ENCODE measurements at regions not wholly inside any gene's neighbourhood (a gene's known extent, or its start where the extent isn't known, plus 50 kb on each side); places are given as distances from the start of the nearest gene placed in this dataset.
"Not testable (repeated sequence)": the region's sequence is repeated elsewhere in the genome, so short reads cannot be mapped to it uniquely, and the experiment has no call there.

DNA sequence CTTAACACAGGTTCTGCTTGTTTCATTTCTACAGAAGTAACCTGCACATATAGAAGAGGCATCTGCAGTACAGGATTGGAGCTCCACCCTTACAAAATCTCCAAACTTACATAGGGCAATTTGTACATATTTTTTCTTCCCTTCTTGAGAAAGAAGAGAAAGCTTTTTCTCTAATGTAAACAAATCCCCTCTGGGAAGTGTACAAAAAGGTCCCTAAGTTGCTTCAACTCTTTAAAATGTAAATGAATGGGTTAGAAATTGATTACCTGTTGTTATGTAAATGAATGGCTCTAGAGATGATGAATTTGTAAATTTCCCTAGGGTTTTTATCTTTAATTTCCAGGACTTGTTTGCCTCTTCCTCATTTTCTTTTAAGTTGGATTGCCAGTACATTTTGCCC, 1183.7 kb downstream of the MRPL39 start:
- H3K9me2 ChIP-seq (replicated peaks; ENCODE audit: insufficient read depth, low read length), result no peaks in the 10 kb centered on the region
- H3K4me1 ChIP-seq (ENCODE audit: low read length), result peaks cover 6% of the 10 kb centered on the region
- no peaks in the 10 kb centered on the region for H3K27me3 ChIP-seq (replicated peaks; ENCODE audit: insufficient read depth, low read length)
- H3K4me3 ChIP-seq (ENCODE audit: low read length), result no peak overlapping the region
- H4K20me1 ChIP-seq (ENCODE audit: insufficient read depth, low read length), result no peaks in the 10 kb centered on the region
- H3K79me2 ChIP-seq (ENCODE audit: low read length), result no peaks in the 10 kb centered on the region
- DNase-seq, result no peak
- H3F3A ChIP-seq (ENCODE audit: insufficient read depth, low read length), result no peaks in the 10 kb centered on the region
- H3K9ac ChIP-seq (ENCODE audit: low read length), result no peak overlapping the region
- TF ChIP-seq, protein P1, sequence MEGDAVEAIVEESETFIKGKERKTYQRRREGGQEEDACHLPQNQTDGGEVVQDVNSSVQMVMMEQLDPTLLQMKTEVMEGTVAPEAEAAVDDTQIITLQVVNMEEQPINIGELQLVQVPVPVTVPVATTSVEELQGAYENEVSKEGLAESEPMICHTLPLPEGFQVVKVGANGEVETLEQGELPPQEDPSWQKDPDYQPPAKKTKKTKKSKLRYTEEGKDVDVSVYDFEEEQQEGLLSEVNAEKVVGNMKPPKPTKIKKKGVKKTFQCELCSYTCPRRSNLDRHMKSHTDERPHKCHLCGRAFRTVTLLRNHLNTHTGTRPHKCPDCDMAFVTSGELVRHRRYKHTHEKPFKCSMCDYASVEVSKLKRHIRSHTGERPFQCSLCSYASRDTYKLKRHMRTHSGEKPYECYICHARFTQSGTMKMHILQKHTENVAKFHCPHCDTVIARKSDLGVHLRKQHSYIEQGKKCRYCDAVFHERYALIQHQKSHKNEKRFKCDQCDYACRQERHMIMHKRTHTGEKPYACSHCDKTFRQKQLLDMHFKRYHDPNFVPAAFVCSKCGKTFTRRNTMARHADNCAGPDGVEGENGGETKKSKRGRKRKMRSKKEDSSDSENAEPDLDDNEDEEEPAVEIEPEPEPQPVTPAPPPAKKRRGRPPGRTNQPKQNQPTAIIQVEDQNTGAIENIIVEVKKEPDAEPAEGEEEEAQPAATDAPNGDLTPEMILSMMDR (IDR thresholded peaks at IDR 0.05; ENCODE audit: low read length), result no peak
- TF ChIP-seq EZH2 (optimal IDR thresholded peaks at IDR 0.05; ENCODE audit: low read depth, low read length), result no peak
- no peak for TF ChIP-seq EZH2phosphoT487 (IDR thresholded peaks at IDR 0.05; ENCODE audit: low read length)
- no peak overlapping the region for H2AFZ ChIP-seq (ENCODE audit: low read length)
- H3K36me3 ChIP-seq (replicated peaks; ENCODE audit: insufficient read depth, low read length), result no peaks in the 10 kb centered on the region
- H3K9me3 ChIP-seq (replicated peaks; ENCODE audit: insufficient read depth, low read length), result no peaks in the 10 kb centered on the region
- H3K4me2 ChIP-seq (ENCODE audit: low read depth, low read length), result no peak overlapping the region
- H3K27ac ChIP-seq (ENCODE audit: low read length), result no peak overlapping the region

GRCh38 chr21:24420689-24421088, 1186.6 kb downstream of the MRPL39 start:
- H3F3A ChIP-seq (ENCODE audit: insufficient read depth, low read length), result no peaks in the 10 kb centered on the region
- H3K4me2 ChIP-seq (ENCODE audit: low read depth, low read length), result peak overlapping the region; percentile 47
- no peaks in the 10 kb centered on the region for H4K20me1 ChIP-seq (ENCODE audit: insufficient read depth, low read length)
- no peak overlapping the region for H3K9ac ChIP-seq (ENCODE audit: low read length)
- no peak overlapping the region for H3K27ac ChIP-seq (ENCODE audit: low read length)
- peaks cover 6% of the 10 kb centered on the region for H3K4me1 ChIP-seq (ENCODE audit: low read length)
- H3K79me2 ChIP-seq (ENCODE audit: low read length), result no peaks in the 10 kb centered on the region
- no peak for TF ChIP-seq EZH2phosphoT487 (IDR thresholded peaks at IDR 0.05; ENCODE audit: low read length)
- no peak for TF ChIP-seq EZH2 (optimal IDR thresholded peaks at IDR 0.05; ENCODE audit: low read depth, low read length)
- TF ChIP-seq, protein P1 (IDR thresholded peaks at IDR 0.05; ENCODE audit: low read length), result no peak
- DNase-seq, result peak; percentile 42
- no peak overlapping the region for H2AFZ ChIP-seq (ENCODE audit: low read length)
- no peaks in the 10 kb centered on the region for H3K9me2 ChIP-seq (replicated peaks; ENCODE audit: insufficient read depth, low read length)
- H3K27me3 ChIP-seq (replicated peaks; ENCODE audit: insufficient read depth, low read length), result no peaks in the 10 kb centered on the region
- no peaks in the 10 kb centered on the region for H3K9me3 ChIP-seq (replicated peaks; ENCODE audit: insufficient read depth, low read length)
- no peaks in the 10 kb centered on the region for H3K36me3 ChIP-seq (replicated peaks; ENCODE audit: insufficient read depth, low read length)
- H3K4me3 ChIP-seq (ENCODE audit: low read length), result no peak overlapping the region

- not testable (repeated sequence) for H3K36me3 ChIP-seq (replicated peaks; ENCODE audit: insufficient read depth, low read length); H3K4me2 ChIP-seq (ENCODE audit: low read depth, low read length); H4K20me1 ChIP-seq (ENCODE audit: insufficient read depth, low read length); H3K4me3 ChIP-seq (ENCODE audit: low read length); H3K79me2 ChIP-seq (ENCODE audit: low read length); H3F3A ChIP-seq (ENCODE audit: insufficient read depth, low read length); DNase-seq; H2AFZ ChIP-seq (ENCODE audit: low read length); H3K9ac ChIP-seq (ENCODE audit: low read length); H3K4me1 ChIP-seq (ENCODE audit: low read length); H3K27ac ChIP-seq (ENCODE audit: low read length); H3K9me2 ChIP-seq (replicated peaks; ENCODE audit: insufficient read depth, low read length); H3K27me3 ChIP-seq (replicated peaks; ENCODE audit: insufficient read depth, low read length); H3K9me3 ChIP-seq (replicated peaks; ENCODE audit: insufficient read depth, low read length)
Observed at GRCh38 chr21:24419641-24420040, 1187.6 kb downstream of the MRPL39 start.

GRCh38 chr21:24418671-24419070, 1188.6 kb downstream of the MRPL39 start:
- TF ChIP-seq EZH2 (optimal IDR thresholded peaks at IDR 0.05; ENCODE audit: low read depth, low read length) (no peak), EZH2phosphoT487 (IDR thresholded peaks at IDR 0.05; ENCODE audit: low read length) (no peak)
- TF ChIP-seq, protein P1 (IDR thresholded peaks at IDR 0.05; ENCODE audit: low read length), result no peak
- Histone ChIP-seq H3K79me2 (ENCODE audit: low read length) (no peaks in the 10 kb centered on the region), H3K9me2 (replicated peaks; ENCODE audit: insufficient read depth, low read length) (no peaks in the 10 kb centered on the region), H2AFZ (ENCODE audit: low read length) (no peak overlapping the region), H3K27ac (ENCODE audit: low read length) (no peak overlapping the region), H3F3A (ENCODE audit: insufficient read depth, low read length) (no peaks in the 10 kb centered on the region), H3K9me3 (replicated peaks; ENCODE audit: insufficient read depth, low read length) (no peaks in the 10 kb centered on the region), H3K36me3 (replicated peaks; ENCODE audit: insufficient read depth, low read length) (no peaks in the 10 kb centered on the region), H3K4me1 (ENCODE audit: low read length) (peaks cover 6% of the 10 kb centered on the region), H3K27me3 (replicated peaks; ENCODE audit: insufficient read depth, low read length) (no peaks in the 10 kb centered on the region), H3K4me3 (ENCODE audit: low read length) (no peak overlapping the region), H3K4me2 (ENCODE audit: low read depth, low read length) (no peak overlapping the region), H3K9ac (ENCODE audit: low read length) (no peak overlapping the region), H4K20me1 (ENCODE audit: insufficient read depth, low read length) (no peaks in the 10 kb centered on the region)
- no peak for DNase-seq
